Testis (tissue), 2 donors: ENCODE measurements at regions not wholly inside any gene's neighbourhood (a gene's known extent, or its start where the extent isn't known, plus 50 kb on each side); places are given as distances from the start of the nearest gene placed in this dataset.
A peak's percentile ranks its signal among the peaks of the same experiment; 100 is the strongest.

Experiments used
- DNase-seq: peaks from one replicate; pipeline ENCODE4 v3.0.0-alpha.2; 2019
- H3K27ac ChIP-seq, 2 donors: fragments of 200-600 bp; sonication (generic); one replicate each; pipeline ENCODE4 v1.5.1; 2019
- H3K27me3 ChIP-seq: fragments of 200-600 bp; sonication (generic); one replicate; pipeline ENCODE4 v1.5.1; 2019
- H3K36me3 ChIP-seq: fragments of 200-600 bp; sonication (generic); one replicate; pipeline ENCODE4 v1.5.1; 2017; ENCODE audit warnings: low read depth; ENCODE audit errors: missing control alignments
- H3K4me1 ChIP-seq: fragments of 200-600 bp; sonication (generic); one replicate; pipeline ENCODE4 v1.5.1; 2019
- H3K4me3 ChIP-seq, 2 donors: fragments of 200-600 bp; sonication (generic); one replicate each; pipeline ENCODE4 v1.5.1; 2017 to 2019
- H3K9me3 ChIP-seq: fragments of 200-600 bp; sonication (generic); one replicate; pipeline ENCODE4 v1.5.1; 2017
- POLR2A ChIP-seq: fragments of 450-650 bp; IDR thresholded peaks from one replicate; pipeline ENCODE4 v1.6.1; 2017; ENCODE audit warnings: antibody characterized with exemption, mild to moderate bottlenecking, moderate library complexity
- WGBS, 2 donors: methylation state at CpG; one replicate each; pipeline ENCODE4 v1.1.5; 2018; 5-methylcytosine and 5-hydroxymethylcytosine counted together
- intact Hi-C: fragments of 100-400 bp; cut with DNase I; formaldehyde crosslinking; loops from one replicate; pipeline ENCODE4 v1.15.1; 2023; ENCODE audit warnings: low total_unique reads
- TF ChIP-seq, protein P1 (sequence below), 3 experiments: fragments of 450-650 bp in 2 of 3; fragments of 200-600 bp in 1 of 3; sonication (generic) in 1 of 3; IDR thresholded peaks; one replicate each; pipeline ENCODE4 v1.5.1; 2016 to 2019; ENCODE audit warnings: antibody characterized with exemption in 3 of 3, mild to moderate bottlenecking in 2 of 3, moderate library complexity in 1 of 3

DNA sequence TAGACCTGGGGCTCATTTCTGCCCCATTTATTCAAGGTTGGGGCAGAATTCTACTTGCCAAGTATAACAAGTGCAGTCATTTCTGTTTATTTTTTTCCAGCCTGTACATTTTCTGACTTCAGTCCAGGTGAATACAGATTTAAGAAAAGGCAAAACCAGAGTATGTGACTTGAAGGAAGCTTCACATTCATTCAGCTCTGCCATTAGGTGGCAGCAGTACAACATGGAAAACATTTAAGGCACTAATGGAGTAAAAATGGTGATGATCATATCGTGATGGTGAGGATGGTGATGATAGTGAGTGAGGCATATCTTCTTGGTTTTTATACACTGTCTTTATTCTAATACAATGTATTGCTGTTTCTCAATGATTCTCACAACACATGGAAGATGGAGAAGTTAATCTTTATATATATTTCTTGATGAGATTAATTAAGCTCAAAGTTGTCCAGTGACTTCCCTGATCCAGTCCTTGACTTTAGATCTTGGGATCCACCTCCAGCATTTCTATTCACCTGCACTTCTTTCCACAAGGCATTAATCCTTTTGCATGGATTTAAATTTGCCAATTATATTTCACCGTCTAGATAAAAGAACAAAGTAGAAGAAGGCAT is 176.7 kb upstream of the SEL1L start:
- H3K36me3 ChIP-seq, result no peaks in the 10 kb centered on the region
- no peaks in the 10 kb centered on the region for H3K27me3 ChIP-seq
- no peak overlapping the region for H3K4me3 ChIP-seq
- H3K9me3 ChIP-seq, result no peaks in the 10 kb centered on the region
- DNase-seq, result peak; percentile 35
- TF ChIP-seq, protein P1, sequence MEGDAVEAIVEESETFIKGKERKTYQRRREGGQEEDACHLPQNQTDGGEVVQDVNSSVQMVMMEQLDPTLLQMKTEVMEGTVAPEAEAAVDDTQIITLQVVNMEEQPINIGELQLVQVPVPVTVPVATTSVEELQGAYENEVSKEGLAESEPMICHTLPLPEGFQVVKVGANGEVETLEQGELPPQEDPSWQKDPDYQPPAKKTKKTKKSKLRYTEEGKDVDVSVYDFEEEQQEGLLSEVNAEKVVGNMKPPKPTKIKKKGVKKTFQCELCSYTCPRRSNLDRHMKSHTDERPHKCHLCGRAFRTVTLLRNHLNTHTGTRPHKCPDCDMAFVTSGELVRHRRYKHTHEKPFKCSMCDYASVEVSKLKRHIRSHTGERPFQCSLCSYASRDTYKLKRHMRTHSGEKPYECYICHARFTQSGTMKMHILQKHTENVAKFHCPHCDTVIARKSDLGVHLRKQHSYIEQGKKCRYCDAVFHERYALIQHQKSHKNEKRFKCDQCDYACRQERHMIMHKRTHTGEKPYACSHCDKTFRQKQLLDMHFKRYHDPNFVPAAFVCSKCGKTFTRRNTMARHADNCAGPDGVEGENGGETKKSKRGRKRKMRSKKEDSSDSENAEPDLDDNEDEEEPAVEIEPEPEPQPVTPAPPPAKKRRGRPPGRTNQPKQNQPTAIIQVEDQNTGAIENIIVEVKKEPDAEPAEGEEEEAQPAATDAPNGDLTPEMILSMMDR (IDR thresholded peaks at IDR 0.05), result peak in 2 of 3 experiments; percentile 41 to 44
- TF ChIP-seq POLR2A, result no peak
- H3K4me1 ChIP-seq, result peaks cover 3% of the 10 kb centered on the region
- intact Hi-C loops, result no loop called here
- 59 to 60% methylated on average over 2 of the region's 2 CpGs for WGBS, 2 donors
- H3K27ac ChIP-seq, result no peak overlapping the region

DNA sequence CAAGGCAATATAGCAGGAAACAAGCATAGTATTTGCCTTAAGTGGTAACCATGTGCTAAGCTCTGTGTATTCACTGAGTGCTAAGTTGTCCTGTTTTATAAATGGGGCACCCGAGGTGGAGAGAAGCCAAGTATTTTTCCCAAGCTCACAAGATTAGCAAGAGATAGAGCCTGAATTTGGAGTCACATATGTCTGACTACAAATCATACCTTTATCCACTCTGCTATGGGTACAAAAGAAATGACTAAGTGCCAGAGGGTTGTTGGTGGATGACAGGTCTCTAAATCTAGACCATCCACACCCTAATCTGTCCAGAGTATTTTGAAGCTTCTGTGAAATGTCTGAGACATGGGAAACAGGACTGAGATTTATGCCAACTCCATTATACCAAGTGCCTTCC is 182.1 kb upstream of the SEL1L start:
- Histone ChIP-seq H3K4me1 (no peaks in the 10 kb centered on the region), H3K27ac (no peak overlapping the region), H3K36me3 (no peaks in the 10 kb centered on the region), H3K4me3 (no peak overlapping the region), H3K27me3 (no peaks in the 10 kb centered on the region), H3K9me3 (no peaks in the 10 kb centered on the region)
- TF ChIP-seq, protein P1 (IDR thresholded peaks at IDR 0.05), result no peak
- 68 to 79% methylated on average over 1 of the region's 1 CpG for WGBS, 2 donors
- no peak for DNase-seq
- intact Hi-C loops, result no loop called here

DNA sequence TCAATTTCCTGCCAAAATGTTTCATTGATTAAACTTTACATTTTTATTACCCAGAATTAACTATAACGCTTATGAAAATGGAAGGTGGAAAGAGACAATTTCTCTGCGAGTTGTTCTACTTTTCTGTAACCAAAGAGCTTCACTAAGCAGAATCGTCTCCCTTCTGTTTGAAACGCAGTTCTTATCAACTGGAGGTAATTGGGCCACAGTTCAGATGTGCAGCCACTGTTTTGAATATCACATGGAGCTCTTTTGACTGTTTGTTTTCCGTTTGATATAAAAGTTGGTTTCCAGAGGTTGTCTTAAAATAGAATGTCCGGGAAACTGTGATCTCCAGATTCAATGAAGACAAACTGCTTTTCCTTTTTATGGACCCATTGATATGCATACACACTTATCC is 183.3 kb upstream of the SEL1L start:
- Histone ChIP-seq H3K9me3 (no peaks in the 10 kb centered on the region), H3K27ac (no peak overlapping the region), H3K36me3 (no peaks in the 10 kb centered on the region), H3K27me3 (no peaks in the 10 kb centered on the region), H3K4me1 (no peaks in the 10 kb centered on the region), H3K4me3 (no peak overlapping the region)
- TF ChIP-seq, protein P1 (IDR thresholded peaks at IDR 0.05), result no peak
- TF ChIP-seq POLR2A, result no peak
- 64 to 70% methylated on average over 6 of the region's 6 CpGs for WGBS, 2 donors
- intact Hi-C loops, result no loop called here
- DNase-seq, result no peak

DNA sequence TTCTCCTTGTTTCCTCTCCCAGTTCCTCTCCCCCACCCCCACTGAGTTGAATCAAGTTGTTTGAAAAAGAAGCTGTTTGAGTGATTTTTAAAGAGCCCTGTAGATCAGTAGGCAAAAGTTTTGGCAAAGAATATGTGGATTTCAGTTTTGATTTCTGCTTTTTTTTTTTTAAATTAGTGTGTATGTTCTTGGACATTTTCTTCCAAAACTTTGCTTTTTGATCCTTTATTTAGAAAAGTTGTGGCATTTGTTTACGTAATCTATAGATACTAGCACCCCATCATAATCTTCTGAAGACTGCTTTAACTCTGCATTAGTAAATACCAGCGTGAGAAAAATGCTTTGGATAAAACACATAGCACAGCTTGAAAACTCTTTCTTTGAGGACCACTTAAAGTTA is 190.3 kb upstream of the SEL1L start:
- DNase-seq, result no peak
- Histone ChIP-seq H3K36me3 (no peaks in the 10 kb centered on the region), H3K9me3 (no peaks in the 10 kb centered on the region), H3K4me1 (no peaks in the 10 kb centered on the region), H3K4me3 (no peak overlapping the region), H3K27ac (no peak overlapping the region), H3K27me3 (no peaks in the 10 kb centered on the region)
- TF ChIP-seq POLR2A, result no peak
- TF ChIP-seq, protein P1 (IDR thresholded peaks at IDR 0.05), result no peak
- 90 to 92% methylated on average over 2 of the region's 2 CpGs for WGBS, 2 donors
- intact Hi-C loops, result no loop called here

DNA sequence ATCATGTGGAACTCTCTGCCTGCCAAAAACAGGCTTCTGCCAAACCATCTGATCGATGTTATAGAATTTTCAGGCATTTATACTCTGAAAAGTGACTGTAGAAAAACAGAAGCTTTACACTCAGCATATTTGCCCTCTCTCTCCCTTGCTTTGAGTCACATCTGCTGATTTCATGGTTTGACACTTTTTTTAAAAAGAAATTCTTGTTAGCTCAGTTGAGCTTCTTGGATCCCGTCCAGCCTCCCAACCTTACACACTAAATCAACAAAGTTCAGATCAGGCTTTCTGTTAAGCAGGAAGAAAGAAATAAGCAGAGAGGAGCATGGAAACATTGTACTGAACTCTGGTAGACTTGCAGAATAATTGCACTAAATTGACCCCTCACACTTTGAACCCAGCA is 193.6 kb upstream of the SEL1L start:
- WGBS, 2 donors, result 40 to 48% methylated on average over 2 of the region's 2 CpGs
- no peak for DNase-seq
- H3K36me3 ChIP-seq, result no peaks in the 10 kb centered on the region
- no peak overlapping the region for H3K4me3 ChIP-seq
- TF ChIP-seq, protein P1 (IDR thresholded peaks at IDR 0.05), result no peak
- TF ChIP-seq POLR2A, result no peak
- no peaks in the 10 kb centered on the region for H3K9me3 ChIP-seq
- no peaks in the 10 kb centered on the region for H3K4me1 ChIP-seq
- no peak overlapping the region for H3K27ac ChIP-seq
- H3K27me3 ChIP-seq, result no peaks in the 10 kb centered on the region
- intact Hi-C loops, result no loop called here
